K562 (cell line): ENCODE measurements at regions not wholly inside any gene's neighbourhood (a gene's known extent, or its start where the extent isn't known, plus 50 kb on each side); places are given as distances from the start of the nearest gene placed in this dataset.

Source experiments
- ATF7 ChIP-seq: fragments of 450-650 bp; IDR thresholded peaks from 2 replicates; pipeline ENCODE4 v1.7.1; 2014; ENCODE audit warnings: mild to moderate bottlenecking, moderate library complexity
- CBFA2T2 ChIP-seq: fragments of 450-650 bp; conservative IDR thresholded peaks from 2 replicates; pipeline ENCODE4 v1.6.1; 2017; ENCODE audit warnings: mild to moderate bottlenecking
- CEBPG ChIP-seq, 3 experiments: fragments of 200-800 bp in 1 of 3; sonication (Bioruptor generic) in 1 of 3; sonication (generic) in 1 of 3; formaldehyde crosslinking in 1 of 3; IDR thresholded peaks in 2 of 3; conservative IDR thresholded peaks in 1 of 3; 2 replicates each; pipeline versions ENCODE4 v1.6.1 to v1.8.0; 2016 to 2022; ENCODE audit warnings: missing compliant biosample characterization in 2 of 3, missing genetic modification characterization in 2 of 3, mild to moderate bottlenecking in 1 of 3, missing genetic modification reagents in 1 of 3
- EP300 ChIP-seq: IDR thresholded peaks from 2 replicates; pipeline ENCODE4 v1.6.1; 2012; ENCODE audit warnings: low read length, improper control_type of control experiment
- MYNN ChIP-seq, 2 experiments: sonication (generic); formaldehyde crosslinking in 1 of 2; IDR thresholded peaks; 2 replicates each; pipeline versions ENCODE4 v1.5.0 to v1.6.1; 2016 to 2020; ENCODE audit warnings: antibody characterized with exemption in 1 of 2, missing genetic modification reagents in 1 of 2
- NR3C1 ChIP-seq: sonication (generic); formaldehyde crosslinking; IDR thresholded peaks from 2 replicates; pipeline ENCODE4 v1.8.1; 2022; ENCODE audit warnings: missing genetic modification reagents
- POLR2B ChIP-seq: fragments of 450-650 bp; IDR thresholded peaks from 2 replicates; pipeline ENCODE4 v1.6.1; 2018; ENCODE audit warnings: low read depth; ENCODE audit not compliant: partially characterized antibody
- PURB ChIP-seq: sonication (generic); formaldehyde crosslinking; IDR thresholded peaks from 2 replicates; pipeline ENCODE4 v1.9.0; 2021; ENCODE audit warnings: low read depth, mild to moderate bottlenecking, missing genetic modification reagents
- RAD21 ChIP-seq, 2 experiments: fragments of 250-450 bp in 1 of 2; fragments of 450-650 bp in 1 of 2; sonication (Bioruptor Pico) in 1 of 2; formaldehyde crosslinking in 1 of 2; IDR thresholded peaks in 1 of 2; conservative IDR thresholded peaks in 1 of 2; 2 replicates each; pipeline versions ENCODE4 v1.4.0 to v1.8.0; 2020 to 2022; ENCODE audit warnings: mild to moderate bottlenecking in 2 of 2, moderate library complexity in 1 of 2
- RFX1 ChIP-seq: fragments of 450-650 bp; IDR thresholded peaks from 2 replicates; pipeline ENCODE4 v1.6.1; 2016; ENCODE audit warnings: mild to moderate bottlenecking, moderate library complexity
- SIRT6 ChIP-seq: IDR thresholded peaks from one replicate; pipeline ENCODE4 v1.6.1; 2012; ENCODE audit warnings: low read depth, mild to moderate bottlenecking, control low read depth, inconsistent platforms, low read length, moderate library complexity
- TBL1XR1 ChIP-seq, 2 experiments: IDR thresholded peaks; 2 replicates each; pipeline ENCODE4 v1.6.1; 2012; ENCODE audit warnings: improper control_type of control experiment in 2 of 2, low read length in 2 of 2, mild to moderate bottlenecking in 1 of 2
- ZNF134 ChIP-seq: fragments of 250-450 bp; sonication (Bioruptor Pico); conservative IDR thresholded peaks from 2 replicates; pipeline ENCODE4 v1.4.0; 2020
- ZNF263 ChIP-seq: sonication (generic); formaldehyde crosslinking; IDR thresholded peaks from 2 replicates; pipeline ENCODE4 v1.8.0; 2022; ENCODE audit warnings: mild to moderate bottlenecking, missing genetic modification reagents, borderline replicate concordance
- ZNF274 ChIP-seq: IDR thresholded peaks from 2 replicates; pipeline ENCODE4 v1.6.1; 2011; ENCODE audit warnings: low read depth, mild to moderate bottlenecking, low read length, moderate library complexity, borderline replicate concordance
- ZNF347 ChIP-seq: fragments of 450-650 bp; formaldehyde crosslinking; IDR thresholded peaks from 2 replicates; pipeline ENCODE4 v1.4.0; 2020; ENCODE audit warnings: low read depth, mild to moderate bottlenecking, moderate library complexity
- ZNF408 ChIP-seq: fragments of 250-450 bp; sonication (Bioruptor Pico); IDR thresholded peaks from 2 replicates; pipeline ENCODE4 v1.4.0; 2020; ENCODE audit warnings: low read depth, mild to moderate bottlenecking, moderate library complexity
- TF ChIP-seq, protein P1 (sequence below): fragments of 450-650 bp; IDR thresholded peaks from 2 replicates; pipeline ENCODE4 v1.6.1; 2018; ENCODE audit warnings: mild to moderate bottlenecking, low read depth; ENCODE audit not compliant: partially characterized antibody
- TF ChIP-seq, protein P2 (sequence below), 2 experiments: fragments of 200-800 bp in 1 of 2; sonication (Bioruptor generic) in 1 of 2; sonication (generic) in 1 of 2; formaldehyde crosslinking in 1 of 2; IDR thresholded peaks in 1 of 2; conservative IDR thresholded peaks in 1 of 2; 2 replicates each; pipeline versions ENCODE4 v1.5.0 to v1.6.1; 2016 to 2020; ENCODE audit warnings: missing compliant biosample characterization in 1 of 2, missing genetic modification characterization in 1 of 2, missing genetic modification reagents in 1 of 2
- TF ChIP-seq, protein P3 (sequence below): fragments of 250-450 bp; sonication (Bioruptor Pico); IDR thresholded peaks from 2 replicates; pipeline ENCODE4 v1.5.0; 2021; ENCODE audit warnings: mild to moderate bottlenecking, moderate library complexity
- TF ChIP-seq, protein P4 (sequence below): sonication (generic); formaldehyde crosslinking; IDR thresholded peaks from 2 replicates; pipeline ENCODE4 v1.8.0; 2023; ENCODE audit warnings: mild to moderate bottlenecking, missing genetic modification reagents

DNA sequence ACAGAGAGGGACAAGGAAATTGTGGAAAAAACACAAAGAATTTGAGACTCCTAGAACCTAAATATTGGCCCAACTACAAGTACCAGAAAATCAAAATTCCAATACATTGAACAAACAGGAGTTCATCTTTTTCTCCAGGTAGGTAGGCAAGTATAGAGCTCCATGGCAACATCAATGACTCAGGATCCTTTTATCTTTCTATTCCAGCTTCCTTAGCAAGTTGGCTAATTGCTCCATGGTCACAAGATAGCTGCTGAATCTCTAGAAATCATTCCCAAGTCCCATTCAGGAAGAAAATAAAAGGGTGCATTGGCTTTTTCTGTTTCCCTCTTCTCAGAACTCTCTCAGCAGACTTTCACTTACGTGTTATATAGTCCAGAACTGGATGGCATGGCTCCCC lies 117.9 kb upstream of the MAN2A1 start (continued):
- TF ChIP-seq, protein P1, sequence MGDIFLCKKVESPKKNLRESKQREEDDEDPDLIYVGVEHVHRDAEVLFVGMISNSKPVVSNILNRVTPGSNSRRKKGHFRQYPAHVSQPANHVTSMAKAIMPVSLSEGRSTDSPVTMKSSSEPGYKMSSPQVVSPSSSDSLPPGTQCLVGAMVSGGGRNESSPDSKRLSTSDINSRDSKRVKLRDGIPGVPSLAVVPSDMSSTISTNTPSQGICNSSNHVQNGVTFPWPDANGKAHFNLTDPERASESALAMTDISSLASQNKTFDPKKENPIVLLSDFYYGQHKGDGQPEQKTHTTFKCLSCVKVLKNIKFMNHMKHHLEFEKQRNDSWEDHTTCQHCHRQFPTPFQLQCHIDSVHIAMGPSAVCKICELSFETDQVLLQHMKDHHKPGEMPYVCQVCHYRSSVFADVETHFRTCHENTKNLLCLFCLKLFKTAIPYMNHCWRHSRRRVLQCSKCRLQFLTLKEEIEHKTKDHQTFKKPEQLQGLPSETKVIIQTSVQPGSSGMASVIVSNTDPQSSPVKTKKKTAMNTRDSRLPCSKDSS = no peak
- TF ChIP-seq, protein P2, sequence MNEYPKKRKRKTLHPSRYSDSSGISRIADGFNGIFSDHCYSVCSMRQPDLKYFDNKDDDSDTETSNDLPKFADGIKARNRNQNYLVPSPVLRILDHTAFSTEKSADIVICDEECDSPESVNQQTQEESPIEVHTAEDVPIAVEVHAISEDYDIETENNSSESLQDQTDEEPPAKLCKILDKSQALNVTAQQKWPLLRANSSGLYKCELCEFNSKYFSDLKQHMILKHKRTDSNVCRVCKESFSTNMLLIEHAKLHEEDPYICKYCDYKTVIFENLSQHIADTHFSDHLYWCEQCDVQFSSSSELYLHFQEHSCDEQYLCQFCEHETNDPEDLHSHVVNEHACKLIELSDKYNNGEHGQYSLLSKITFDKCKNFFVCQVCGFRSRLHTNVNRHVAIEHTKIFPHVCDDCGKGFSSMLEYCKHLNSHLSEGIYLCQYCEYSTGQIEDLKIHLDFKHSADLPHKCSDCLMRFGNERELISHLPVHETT (CRISPR knock-in tag; conservative IDR thresholded peaks at IDR 0.05 in 1 of 2, IDR thresholded peaks at IDR 0.05 in 1 of 2) = no peak
- TF ChIP-seq, protein P3, sequence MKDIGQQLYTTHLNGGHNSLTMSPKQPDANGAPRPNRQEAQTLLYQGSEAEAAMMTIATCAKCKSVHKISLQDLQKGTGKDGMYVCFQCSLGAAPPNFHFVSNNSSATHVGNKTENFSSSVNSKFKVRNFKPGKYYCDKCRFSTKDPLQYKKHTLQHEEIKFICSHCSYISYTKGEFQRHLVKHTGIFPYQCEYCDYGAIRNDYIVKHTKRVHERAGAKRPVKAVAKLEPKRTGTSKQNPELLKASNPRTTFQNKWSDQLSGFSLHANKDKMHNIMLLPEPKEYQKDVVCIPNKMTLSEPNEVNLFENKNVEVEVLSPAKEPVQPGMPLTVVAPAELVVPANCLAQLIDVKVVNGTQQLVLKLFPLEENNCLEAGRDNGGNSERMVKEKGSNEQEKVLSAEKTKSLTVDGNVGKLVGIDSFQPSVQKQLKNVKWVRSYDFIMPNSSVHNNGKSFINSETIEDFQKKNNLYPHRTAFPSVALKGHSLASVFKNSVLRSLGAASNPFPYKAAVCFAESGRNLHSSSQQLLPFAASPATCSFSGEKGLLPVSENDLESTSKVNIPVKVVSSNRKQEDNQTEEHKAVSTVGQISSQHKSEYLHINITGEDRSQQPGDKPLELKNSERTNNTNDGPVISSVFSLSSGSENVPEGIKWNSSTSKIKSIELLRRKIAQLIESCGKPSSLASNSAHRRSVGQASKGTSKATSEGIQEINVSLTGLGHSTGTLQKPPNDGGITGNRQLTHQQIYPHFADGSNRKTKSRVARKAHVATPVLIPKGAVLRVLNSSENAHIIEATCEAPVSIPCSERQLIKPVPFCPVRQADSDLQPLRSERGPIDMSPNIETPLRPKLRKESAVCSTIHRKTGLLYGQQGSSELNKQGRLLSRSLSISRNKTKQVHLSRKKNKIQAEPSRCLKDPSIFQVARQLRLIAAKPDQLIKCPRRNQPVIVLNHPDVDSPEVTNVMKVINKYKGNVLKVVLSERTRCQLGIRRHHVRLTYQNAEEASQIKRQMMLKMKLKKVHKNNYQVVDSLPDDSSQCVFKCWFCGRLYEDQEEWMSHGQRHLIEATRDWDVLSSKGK (CRISPR knock-in tag) = no peak
- peak; percentile 77 for TF ChIP-seq EP300
- TF ChIP-seq MYNN (IDR thresholded peaks at IDR 0.05) = no peak
- no peak for TF ChIP-seq MYNN (CRISPR knock-in tag; IDR thresholded peaks at IDR 0.05)
- TF ChIP-seq ZNF263 (CRISPR knock-in tag) = no peak
- TF ChIP-seq TBL1XR1 (IDR thresholded peaks at IDR 0.05; ENCODE audit: low read length in 2 of 2) = 0 out of 4 replicates have a peak, but pooled peaks of 1 of the 2 experiments have one; percentile 31
- no peak for TF ChIP-seq ZNF408 (CRISPR knock-in tag)
- no peak for TF ChIP-seq SIRT6
- TF ChIP-seq RFX1 = peak; percentile 75
- no peak for TF ChIP-seq POLR2B
- TF ChIP-seq CBFA2T2 = peak; percentile 62
- no peak for TF ChIP-seq NR3C1
- no peak for TF ChIP-seq PURB
- TF ChIP-seq ZNF134 (CRISPR knock-in tag) = no peak
- no peak for TF ChIP-seq CEBPG (CRISPR knock-in tag; IDR thresholded peaks at IDR 0.05)
- 0 out of 4 replicates have a peak, but pooled peaks of 1 of the 2 experiments have one; percentile 20 for TF ChIP-seq CEBPG (tag; conservative IDR thresholded peaks at IDR 0.05 in 1 of 2, IDR thresholded peaks at IDR 0.05 in 1 of 2)
- TF ChIP-seq, protein P4, sequence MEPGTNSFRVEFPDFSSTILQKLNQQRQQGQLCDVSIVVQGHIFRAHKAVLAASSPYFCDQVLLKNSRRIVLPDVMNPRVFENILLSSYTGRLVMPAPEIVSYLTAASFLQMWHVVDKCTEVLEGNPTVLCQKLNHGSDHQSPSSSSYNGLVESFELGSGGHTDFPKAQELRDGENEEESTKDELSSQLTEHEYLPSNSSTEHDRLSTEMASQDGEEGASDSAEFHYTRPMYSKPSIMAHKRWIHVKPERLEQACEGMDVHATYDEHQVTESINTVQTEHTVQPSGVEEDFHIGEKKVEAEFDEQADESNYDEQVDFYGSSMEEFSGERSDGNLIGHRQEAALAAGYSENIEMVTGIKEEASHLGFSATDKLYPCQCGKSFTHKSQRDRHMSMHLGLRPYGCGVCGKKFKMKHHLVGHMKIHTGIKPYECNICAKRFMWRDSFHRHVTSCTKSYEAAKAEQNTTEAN = no peak
- no peak for TF ChIP-seq ZNF347
- no peak for TF ChIP-seq RAD21 (CRISPR knock-in tag; conservative IDR thresholded peaks at IDR 0.05 in 1 of 2, IDR thresholded peaks at IDR 0.05 in 1 of 2)
- no peak for TF ChIP-seq ATF7
- TF ChIP-seq ZNF274 = no peak
